DMS53 (cell line): ENCODE measurements at regions not wholly inside any gene's neighbourhood (a gene's known extent, or its start where the extent isn't known, plus 50 kb on each side); places are given as distances from the start of the nearest gene placed in this dataset.
"Not testable (repeated sequence)": the region's sequence is repeated elsewhere in the genome, so short reads cannot be mapped to it uniquely, and the experiment has no call there.

ENCODE experiments used
- DNase-seq: peaks from one replicate; lab custom pipeline; 2025; lab: John Stamatoyannopoulos, UW

DNA sequence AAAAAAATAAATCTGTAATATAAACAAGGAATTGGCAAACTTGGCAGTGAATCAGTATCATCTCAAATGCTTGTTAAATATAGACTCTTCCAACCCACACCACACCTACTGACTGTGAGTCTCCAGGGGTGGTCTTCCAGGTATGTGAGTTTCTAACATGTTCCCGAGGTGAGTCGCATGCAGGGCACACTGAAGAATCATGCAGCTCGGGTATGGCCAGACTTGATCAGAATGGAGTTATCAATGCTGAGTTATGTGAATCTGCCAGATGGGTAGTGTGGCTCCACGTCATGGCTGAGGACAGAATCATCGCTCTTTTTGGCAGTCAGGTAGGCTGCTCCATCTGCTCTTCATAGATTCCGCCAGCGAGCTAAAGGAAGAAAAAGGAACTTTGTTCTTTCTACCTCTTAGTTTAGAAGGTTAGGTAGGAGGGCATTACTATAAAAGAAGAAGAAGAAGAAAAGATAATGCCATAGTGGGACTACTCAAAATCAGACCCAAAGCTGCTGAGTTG is 1279.7 kb upstream of the ZEB2 start:
- no peak for DNase-seq

DNA sequence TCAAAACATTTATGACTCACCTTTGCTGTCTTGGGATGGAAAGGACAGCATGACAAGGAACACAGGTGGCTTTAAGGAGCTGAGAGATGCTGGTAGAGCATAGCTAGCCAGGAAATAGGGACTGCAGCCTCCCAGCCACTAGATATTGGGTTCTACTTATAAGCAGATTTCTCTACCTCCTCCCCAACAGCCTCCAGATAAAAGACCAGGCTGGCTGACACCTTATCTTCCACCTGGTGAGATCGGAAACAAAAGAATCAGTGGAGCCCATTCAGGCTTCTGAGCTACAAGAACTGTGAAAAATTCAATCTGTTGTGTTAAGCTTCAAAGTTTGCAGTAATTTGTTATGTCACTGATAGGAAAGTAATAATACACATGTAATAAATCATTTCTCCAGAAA is 1278.5 kb upstream of the ZEB2 start:
- DNase-seq: no peak

DNA sequence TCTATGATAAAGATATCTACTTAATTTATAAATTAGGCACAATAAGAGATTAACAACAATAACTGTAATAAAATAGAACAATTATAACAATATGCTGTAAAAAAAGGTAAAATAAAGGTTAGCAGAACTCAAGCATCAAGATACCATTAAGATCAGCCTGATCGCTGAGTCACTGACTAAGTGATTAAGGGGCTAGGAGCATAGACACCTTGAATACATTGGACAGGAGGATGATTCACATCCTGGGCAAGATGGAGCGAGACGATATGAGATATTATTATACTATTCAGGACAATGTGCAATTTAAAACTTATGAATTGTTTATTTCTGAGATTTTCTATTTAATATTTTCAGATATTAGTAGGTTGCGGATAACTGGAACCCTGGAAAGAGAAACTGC is 1277.8 kb upstream of the ZEB2 start:
- no peak for DNase-seq

GRCh38 chr2:145792745-145793144 is 1272.8 kb upstream of the ZEB2 start:
- no peak for DNase-seq

GRCh38 chr2:145789636-145790035 is 1269.7 kb upstream of the ZEB2 start:
- no peak for DNase-seq

DNA sequence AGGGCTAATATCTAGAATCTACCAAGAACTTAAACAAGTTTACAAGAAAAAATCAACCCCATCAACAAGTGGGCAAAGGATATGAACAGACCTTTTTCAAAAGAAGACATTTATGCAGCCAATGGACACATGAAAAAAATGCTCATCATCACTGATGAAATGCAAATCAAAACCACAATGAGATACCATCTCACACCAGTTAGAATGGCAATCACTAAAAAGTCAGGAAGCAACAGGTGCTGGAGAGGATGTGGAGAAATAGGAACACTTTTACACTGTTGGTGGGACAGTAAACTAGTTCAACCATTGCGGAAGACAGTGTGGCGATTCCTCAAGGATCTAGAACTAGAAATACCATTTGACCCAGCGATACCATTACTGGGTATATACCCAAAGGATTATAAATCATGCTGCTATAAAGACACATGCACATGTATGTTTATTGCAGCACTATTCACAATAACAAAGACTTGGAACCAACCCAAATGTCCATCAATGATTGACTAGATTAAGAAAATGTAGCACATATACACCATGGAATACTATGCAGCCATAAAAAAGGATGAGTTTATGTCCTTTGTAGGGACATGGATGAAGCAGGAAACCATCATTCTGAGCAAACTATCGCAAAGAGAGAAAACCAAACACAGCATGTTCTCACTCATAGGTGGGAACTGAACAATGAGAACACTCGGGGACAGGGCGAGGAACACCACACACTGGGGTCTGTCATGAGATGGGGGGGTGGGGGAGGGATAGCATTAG is 1267.9 kb upstream of the ZEB2 start:
- DNase-seq: not testable (repeated sequence)

- not testable (repeated sequence) for DNase-seq
These were observed 1262.7 kb upstream of the ZEB2 start for GRCh38 chr2:145782607-145783006.

- peak; percentile 39 for DNase-seq
These were observed 1258.0 kb upstream of the ZEB2 start for GRCh38 chr2:145777914-145778313.

GRCh38 chr2:145777297-145777696 is 1257.4 kb upstream of the ZEB2 start:
- DNase-seq: peak; percentile 74

DNA sequence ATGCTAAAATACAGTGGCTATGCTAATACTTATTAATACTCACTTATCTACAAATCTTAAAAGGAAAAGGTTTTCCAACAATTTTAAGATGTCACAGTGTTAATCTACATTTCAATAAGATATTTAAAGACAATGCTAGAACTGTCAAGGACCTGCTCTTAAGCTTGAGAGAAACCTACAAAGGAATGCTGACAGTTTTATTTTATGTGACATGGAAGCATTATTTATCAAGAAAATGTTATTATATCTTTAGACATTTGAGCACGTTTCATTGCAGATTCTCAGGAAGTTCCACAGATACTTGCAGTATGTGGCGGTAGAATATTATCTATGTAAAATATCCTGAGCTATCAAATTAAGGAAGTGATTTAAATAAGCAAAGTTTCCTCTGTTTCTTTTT is 1255.7 kb upstream of the ZEB2 start:
- no peak for DNase-seq

DNA sequence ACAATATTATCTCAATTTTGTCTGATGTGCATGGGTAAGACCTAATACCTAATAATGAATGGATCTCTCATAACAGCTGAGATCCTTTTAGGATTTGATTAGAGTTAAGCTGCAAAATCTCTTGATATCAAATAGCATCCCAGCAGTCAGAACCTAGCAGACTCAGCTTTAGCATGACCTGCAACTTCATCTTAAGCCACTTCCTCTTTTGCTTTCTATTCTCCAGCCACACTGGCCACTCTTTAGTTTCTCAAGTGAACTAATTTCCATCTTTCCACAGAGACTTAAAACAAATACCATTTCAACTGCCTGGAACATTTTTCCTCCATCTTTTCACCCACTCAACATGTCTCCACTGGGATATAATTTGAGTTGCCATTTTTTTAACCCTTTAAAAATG is 1251.6 kb upstream of the ZEB2 start:
- DNase-seq: no peak

- peak; percentile 1 for DNase-seq
These were observed 1249.2 kb upstream of the ZEB2 start for GRCh38 chr2:145769011-145769716.

DNA sequence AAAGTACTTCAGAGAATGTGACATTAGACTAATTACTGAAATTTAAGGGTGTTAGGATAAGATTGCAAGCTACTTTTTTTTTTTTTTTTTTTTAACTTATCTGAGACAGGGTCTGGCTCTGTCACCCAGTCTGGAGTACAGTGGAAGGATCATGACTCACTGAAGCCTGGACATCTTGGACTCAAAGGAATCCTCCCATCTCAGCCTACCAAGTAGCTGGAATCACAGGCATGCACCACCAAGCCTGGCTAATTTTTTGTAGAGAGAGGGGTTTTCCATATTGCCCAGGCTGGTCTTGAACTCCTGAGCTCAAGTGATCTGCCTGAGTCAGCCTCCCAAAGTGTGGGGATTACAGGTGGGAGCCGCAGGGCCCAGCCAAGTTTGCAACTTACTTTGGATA is 1246.0 kb upstream of the ZEB2 start:
- DNase-seq: no peak

DNA sequence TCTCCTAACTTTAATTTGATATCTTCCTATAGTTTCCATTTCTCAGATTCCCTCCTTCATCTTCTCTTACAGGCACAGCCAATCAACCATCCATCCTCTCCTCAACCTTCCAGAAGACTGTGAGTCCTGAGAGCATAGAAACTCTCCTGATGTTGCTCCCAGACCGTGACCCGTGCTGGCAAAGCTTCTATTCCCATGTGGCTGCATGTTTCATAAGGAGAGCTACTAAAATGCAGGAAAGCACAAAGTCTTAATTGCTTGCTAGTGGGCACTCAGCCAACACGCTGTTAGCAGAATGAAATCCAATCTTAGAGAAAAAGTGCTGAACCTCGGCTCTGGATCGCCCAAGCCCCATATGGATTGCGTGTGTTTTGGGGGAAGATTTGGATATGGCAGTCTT is 1244.7 kb upstream of the ZEB2 start:
- no peak for DNase-seq

DNA sequence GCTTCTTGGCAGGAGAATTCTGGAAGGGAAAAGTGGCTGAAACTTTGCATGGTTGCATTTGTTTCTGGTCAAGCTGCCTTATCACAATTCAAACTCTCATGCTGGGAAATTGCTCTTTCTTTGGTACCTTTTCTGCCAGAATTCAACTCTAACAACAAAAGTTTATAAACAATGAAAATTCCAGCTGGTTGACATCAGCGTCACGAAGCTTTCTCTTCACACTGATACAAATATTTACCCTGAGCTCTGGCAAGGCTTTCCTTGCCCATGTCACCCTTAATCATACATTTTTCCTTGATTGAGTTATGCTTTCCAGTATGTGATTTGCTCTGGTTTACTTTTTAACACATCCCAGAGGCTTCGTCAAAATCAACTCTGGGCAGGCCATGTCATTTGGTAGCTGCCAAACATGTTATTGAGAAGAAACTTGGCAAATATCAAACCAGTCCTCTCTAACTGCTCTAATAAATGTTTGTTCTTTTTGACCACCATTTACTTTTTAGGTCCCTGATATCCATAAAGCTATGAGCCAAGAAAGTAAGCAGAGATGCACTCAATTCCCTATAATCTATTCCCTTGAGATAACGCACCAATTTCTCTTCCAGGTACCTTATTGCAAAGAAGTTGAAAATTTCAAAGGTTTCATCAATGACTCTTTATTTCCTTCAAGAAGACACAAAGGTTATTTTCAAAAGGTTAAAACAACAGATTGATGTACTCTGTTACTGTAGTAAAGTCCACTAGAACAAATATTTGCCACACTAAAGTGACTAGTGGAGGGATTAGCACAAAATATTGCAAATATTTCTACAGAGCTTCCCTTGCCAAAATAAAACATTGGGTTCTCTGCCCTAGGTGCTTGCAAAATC is 1241.1 kb upstream of the ZEB2 start:
- peak; percentile 12 for DNase-seq

DNA sequence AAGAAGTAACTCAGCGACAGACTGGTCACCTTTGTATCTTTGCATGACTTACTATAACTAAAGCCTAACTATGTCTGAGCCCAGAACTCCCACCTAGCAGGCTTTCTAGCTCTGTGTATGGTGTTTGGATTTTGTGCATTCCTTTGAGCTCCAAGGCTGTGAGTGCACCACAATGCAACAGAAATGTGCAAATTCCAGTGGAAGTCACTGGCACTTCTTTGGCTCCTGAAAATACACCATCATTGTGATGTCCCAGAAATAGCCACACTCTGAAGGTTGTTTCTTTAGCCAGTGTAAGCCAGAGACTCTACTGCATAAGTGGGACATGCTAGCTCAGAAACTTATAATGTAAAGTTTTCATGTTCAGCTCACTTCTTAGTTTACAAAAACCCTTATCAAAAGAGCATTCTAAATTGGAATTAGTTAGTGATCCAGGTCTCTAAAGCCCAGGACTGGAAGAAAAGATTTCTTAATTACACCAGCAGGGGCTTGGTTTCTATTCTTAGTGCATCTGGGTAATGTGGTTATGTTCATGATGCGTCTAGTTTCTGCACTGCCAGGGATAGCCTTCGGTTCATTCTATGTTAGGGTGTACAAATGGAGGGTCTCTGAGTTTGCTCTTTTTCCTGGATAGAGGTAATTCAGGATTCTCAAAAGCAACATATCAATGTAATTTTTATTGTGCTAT is 1239.5 kb upstream of the ZEB2 start:
- DNase-seq: no peak

- no peak for DNase-seq
These were observed 1237.8 kb upstream of the ZEB2 start for GRCh38 chr2:145757503-145758246.

DNA sequence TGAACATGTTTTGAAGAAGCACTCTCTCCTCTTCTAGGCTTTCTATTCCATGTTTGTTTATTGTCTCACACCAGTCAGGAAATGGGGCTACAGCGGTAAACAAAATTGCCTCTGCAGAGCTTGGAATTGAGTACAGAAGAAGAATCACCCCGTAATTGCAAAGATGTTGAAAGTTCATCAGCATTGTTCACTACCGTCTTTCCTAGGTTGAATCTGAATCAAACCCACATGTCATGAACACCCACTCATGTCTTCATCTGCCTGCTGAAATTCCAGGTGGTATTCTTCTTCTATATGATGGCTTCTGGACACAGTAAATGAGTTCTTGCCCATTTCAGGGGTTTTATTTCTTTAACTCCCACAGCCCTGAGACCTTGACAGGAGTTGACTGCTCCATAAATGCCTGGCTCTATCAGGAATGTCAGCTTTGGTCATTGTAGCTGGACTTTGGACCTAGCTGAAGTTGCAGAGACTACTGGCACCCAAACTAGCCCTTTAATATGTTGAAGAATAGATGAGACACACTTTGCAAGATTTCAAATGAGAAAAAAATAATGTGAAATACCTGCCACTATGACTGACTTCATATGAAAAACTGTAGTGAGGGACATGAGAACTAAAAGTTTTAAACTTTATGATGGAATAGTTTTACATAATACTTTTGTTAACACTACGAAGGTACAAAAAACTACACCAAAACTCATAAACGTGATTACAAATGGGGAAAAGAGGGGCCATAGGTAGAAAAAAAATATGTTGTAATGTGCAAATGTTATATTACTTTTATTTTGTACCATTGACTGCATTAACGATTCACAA is 1235.3 kb upstream of the ZEB2 start:
- no peak for DNase-seq

DNA sequence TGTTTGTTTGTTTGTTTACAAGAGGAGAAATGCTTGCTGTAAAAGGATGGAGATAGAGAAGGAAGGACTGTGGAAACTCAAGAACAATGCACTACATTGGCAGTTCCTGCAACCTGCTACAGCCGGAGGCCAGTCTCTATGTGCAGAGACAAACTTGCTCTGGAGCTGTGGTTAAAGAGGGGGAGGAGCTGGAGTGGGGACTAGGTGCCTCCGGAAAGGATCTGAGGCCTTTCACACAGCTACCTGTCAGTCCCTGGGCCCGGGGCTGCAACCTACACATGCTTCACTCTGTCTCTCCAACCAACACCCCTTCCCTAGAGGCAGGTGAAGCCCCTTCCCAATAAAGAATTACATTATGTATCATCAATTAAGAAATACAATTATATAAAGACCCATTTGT is 1234.0 kb upstream of the ZEB2 start:
- DNase-seq: no peak

DNA sequence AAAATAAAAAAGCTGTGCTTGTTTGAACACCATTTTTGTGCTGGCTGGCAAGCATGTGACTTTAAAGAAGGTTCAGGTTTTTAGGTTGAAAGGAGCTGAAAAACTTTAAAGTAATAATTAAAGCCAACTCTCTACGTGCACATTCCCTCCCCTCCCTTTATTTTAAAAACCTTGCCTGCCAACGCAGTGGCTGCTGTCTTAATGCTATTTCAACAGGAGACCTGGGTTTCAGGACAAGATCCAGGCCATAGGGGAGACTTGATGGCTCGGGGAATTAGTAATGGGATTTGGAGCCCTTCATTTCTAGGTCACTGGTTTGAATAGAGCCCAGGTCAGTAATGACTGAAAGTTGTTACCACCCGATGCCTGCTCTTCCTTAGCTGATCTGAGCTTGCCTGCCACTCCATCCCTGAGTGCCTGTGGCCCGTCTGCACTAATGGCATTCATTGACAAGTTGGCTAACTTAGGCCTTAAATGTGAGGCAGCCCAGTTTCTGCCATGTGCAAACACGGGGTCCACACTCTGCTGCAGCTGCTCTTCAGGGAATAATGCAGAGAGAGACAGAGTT is 1233.2 kb upstream of the ZEB2 start:
- DNase-seq: no peak
